Endodermal cell (in vitro differentiated cells): ENCODE measurements at regions not wholly inside any gene's neighbourhood (a gene's known extent, or its start where the extent isn't known, plus 50 kb on each side); places are given as distances from the start of the nearest gene placed in this dataset.

Experiments
- DNase-seq: peaks from one replicate; pipeline ENCODE4 v3.0.0-alpha.2; 2017
- H3K27ac ChIP-seq: 2 replicates; pipeline ENCODE4 v1.5.1; 2013; ENCODE audit warnings: mild to moderate bottlenecking, low read depth, low read length, moderate library complexity
- H3K27me3 ChIP-seq: 2 replicates; pipeline ENCODE4 v1.6.1; 2013; ENCODE audit warnings: mild to moderate bottlenecking, low read length, moderate library complexity; ENCODE audit not compliant: insufficient read depth, control insufficient read depth, poor library complexity, severe bottlenecking
- H3K36me3 ChIP-seq: 2 replicates; pipeline ENCODE4 v1.7.0; 2013; ENCODE audit warnings: mild to moderate bottlenecking, low read length, moderate library complexity; ENCODE audit not compliant: control insufficient read depth, insufficient read depth
- H3K4me1 ChIP-seq: one replicate; pipeline ENCODE4 v1.7.0; 2013; ENCODE audit warnings: low read length; ENCODE audit not compliant: control insufficient read depth, insufficient read depth
- H3K4me3 ChIP-seq: 2 replicates; pipeline ENCODE4 v1.5.1; 2013; ENCODE audit warnings: mild to moderate bottlenecking, low read length, moderate library complexity
- H3K9ac ChIP-seq: 2 replicates; pipeline ENCODE4 v1.6.1; 2013; ENCODE audit warnings: mild to moderate bottlenecking, low read length, moderate library complexity; ENCODE audit not compliant: poor library complexity, severe bottlenecking; ENCODE audit errors: extremely low read depth
- H3K9me3 ChIP-seq: 2 replicates; pipeline ENCODE4 v1.6.1; 2013; ENCODE audit warnings: mild to moderate bottlenecking, low read length, moderate library complexity; ENCODE audit not compliant: control insufficient read depth
- H3K27ac Mint-ChIP-seq: 2 replicates; pipeline ENCODE4 v1.8.0; 2020; ENCODE audit warnings: mixed read lengths
- H3K27me3 Mint-ChIP-seq: 2 replicates; pipeline ENCODE4 v1.8.0; 2021; ENCODE audit warnings: mild to moderate bottlenecking, mixed read lengths; ENCODE audit not compliant: insufficient read depth
- H3K36me3 Mint-ChIP-seq: 2 replicates; pipeline ENCODE4 v1.8.0; 2020; ENCODE audit warnings: low read depth, mixed read lengths
- H3K4me1 Mint-ChIP-seq: 2 replicates; pipeline ENCODE4 v1.8.0; 2020; ENCODE audit warnings: mixed read lengths
- H3K4me3 Mint-ChIP-seq: 2 replicates; pipeline ENCODE4 v1.8.0; 2020; ENCODE audit warnings: mild to moderate bottlenecking, moderate library complexity, mixed read lengths
- H3K9me3 Mint-ChIP-seq: 2 replicates; pipeline ENCODE4 v1.8.0; 2020; ENCODE audit warnings: mild to moderate bottlenecking, mixed read lengths
- CTCF ChIP-seq: fragments of 200-600 bp; sonication (generic); conservative IDR thresholded peaks from 2 replicates; pipeline ENCODE4 v1.5.0; 2021; ENCODE audit warnings: antibody characterized with exemption, mild to moderate bottlenecking
- WGBS, 2 experiments: methylation state at CpG; one replicate each; pipeline versions ENCODE4 v1.1.5 to v1.1.7; 2013; ENCODE audit warnings: missing lambda C conversion rate in 2 of 2, mixed read lengths in 1 of 2; ENCODE audit not compliant: insufficient coverage in 1 of 2, insufficient read length in 1 of 2; 5-methylcytosine and 5-hydroxymethylcytosine counted together

- Histone ChIP-seq H3K27ac (no peak overlapping the region), H3K9ac (no peak overlapping the region), H3K27me3 (no peaks in the 10 kb centered on the region), H3K4me1 (no peaks in the 10 kb centered on the region), H3K9me3 (no peaks in the 10 kb centered on the region), H3K4me3 (no peak overlapping the region), H3K36me3 (no peaks in the 10 kb centered on the region)
- H3K36me3 Mint-ChIP-seq = no peaks in the 10 kb centered on the region
- H3K27ac Mint-ChIP-seq = no peak overlapping the region
- WGBS, 2 experiments = 91 to 94% methylated on average over 4 to 6 of the region's 6 CpGs
- H3K4me1 Mint-ChIP-seq = no peaks in the 10 kb centered on the region
- DNase-seq = no peak
- no peak overlapping the region for H3K4me3 Mint-ChIP-seq
- no peaks in the 10 kb centered on the region for H3K27me3 Mint-ChIP-seq
- no peaks in the 10 kb centered on the region for H3K9me3 Mint-ChIP-seq
- no peak for TF ChIP-seq CTCF
Observed at GRCh38 chr16:52076332-52076731, 470.6 kb downstream of the TOX3 start.

GRCh38 chr16:52074133-52074532, 472.8 kb downstream of the TOX3 start:
- DNase-seq = no peak
- no peaks in the 10 kb centered on the region for H3K9me3 ChIP-seq
- H3K36me3 ChIP-seq = no peaks in the 10 kb centered on the region
- no peak overlapping the region for H3K9ac ChIP-seq
- no peak overlapping the region for H3K4me3 ChIP-seq
- no peak for TF ChIP-seq CTCF
- H3K4me3 Mint-ChIP-seq = no peak overlapping the region
- no peaks in the 10 kb centered on the region for H3K36me3 Mint-ChIP-seq
- H3K4me1 ChIP-seq = peaks cover 6% of the 10 kb centered on the region
- H3K27ac Mint-ChIP-seq = no peak overlapping the region
- H3K27ac ChIP-seq = no peak overlapping the region
- H3K9me3 Mint-ChIP-seq = no peaks in the 10 kb centered on the region
- peaks cover 5% of the 10 kb centered on the region for H3K4me1 Mint-ChIP-seq
- 87 to 100% methylated on average over 1 to 2 of the region's 3 CpGs for WGBS, 2 experiments
- H3K27me3 Mint-ChIP-seq = no peaks in the 10 kb centered on the region
- no peaks in the 10 kb centered on the region for H3K27me3 ChIP-seq

- H3K27me3 Mint-ChIP-seq = no peaks in the 10 kb centered on the region
- Histone ChIP-seq H3K36me3 (no peaks in the 10 kb centered on the region), H3K9me3 (no peaks in the 10 kb centered on the region), H3K4me1 (peaks cover 9% of the 10 kb centered on the region), H3K27ac (no peak overlapping the region), H3K9ac (no peak overlapping the region), H3K27me3 (no peaks in the 10 kb centered on the region), H3K4me3 (no peak overlapping the region)
- no peak overlapping the region for H3K4me3 Mint-ChIP-seq
- no peaks in the 10 kb centered on the region for H3K36me3 Mint-ChIP-seq
- no peak for DNase-seq
- peaks cover 8% of the 10 kb centered on the region for H3K4me1 Mint-ChIP-seq
- no peaks in the 10 kb centered on the region for H3K9me3 Mint-ChIP-seq
- no peak for TF ChIP-seq CTCF
- H3K27ac Mint-ChIP-seq = no peak overlapping the region
- 95% methylated on average over 3 of the region's 3 CpGs; no CpG with 5 or more reads in 1 of the 2 experiments for WGBS, 2 experiments
Observed at GRCh38 chr16:52073024-52073423, 473.9 kb downstream of the TOX3 start.
